OCI-LY1 (cell line): ENCODE measurements at regions not wholly inside any gene's neighbourhood (a gene's known extent, or its start where the extent isn't known, plus 50 kb on each side); places are given as distances from the start of the nearest gene placed in this dataset.

ENCODE experiments used
- H2AFZ ChIP-seq: fragments of 200-600 bp; sonication (generic), shearing (Covaris generic); 2 replicates; pipeline ENCODE4 v1.6.0; 2014; ENCODE audit warnings: antibody characterized with exemption, mild to moderate bottlenecking, low read length
- H3F3A ChIP-seq: fragments of 200-600 bp; sonication (generic), shearing (Covaris generic); 2 replicates; pipeline ENCODE4 v1.6.0; 2014; ENCODE audit warnings: mild to moderate bottlenecking, antibody characterized with exemption, low read length, moderate library complexity; ENCODE audit not compliant: insufficient read depth
- H3K27ac ChIP-seq: fragments of 200-600 bp; sonication (generic); 2 replicates; pipeline ENCODE4 v1.5.1; 2014; ENCODE audit warnings: low read length, mixed run types, mild to moderate bottlenecking, low read depth; ENCODE audit not compliant: poor library complexity, severe bottlenecking
- H3K27me3 ChIP-seq: fragments of 200-600 bp; sonication (generic); 2 replicates; pipeline ENCODE4 v1.6.0; 2014; ENCODE audit warnings: antibody characterized with exemption, mild to moderate bottlenecking, low read length, moderate library complexity; ENCODE audit not compliant: insufficient read depth
- H3K36me3 ChIP-seq: fragments of 200-600 bp; sonication (generic); 2 replicates; pipeline ENCODE4 v1.6.1; 2014; ENCODE audit warnings: mild to moderate bottlenecking, antibody characterized with exemption, low read length, moderate library complexity, mixed read lengths; ENCODE audit not compliant: insufficient read depth
- H3K4me1 ChIP-seq: fragments of 200-600 bp; sonication (generic); 2 replicates; pipeline ENCODE4 v1.5.1; 2014; ENCODE audit warnings: mild to moderate bottlenecking, low read length, moderate library complexity; ENCODE audit not compliant: insufficient read depth, severe bottlenecking
- H3K4me2 ChIP-seq: fragments of 200-600 bp; sonication (generic), shearing (Covaris generic); 2 replicates; pipeline ENCODE4 v1.6.1; 2014; ENCODE audit warnings: low read length
- H3K4me3 ChIP-seq: fragments of 200-600 bp; sonication (generic); 2 replicates; pipeline ENCODE4 v1.5.1; 2014; ENCODE audit warnings: low read length, low read depth, mild to moderate bottlenecking, mixed read lengths; ENCODE audit not compliant: poor library complexity, severe bottlenecking
- H3K79me2 ChIP-seq: fragments of 200-600 bp; shearing (Covaris generic); 2 replicates; pipeline ENCODE4 v1.6.1; 2016; ENCODE audit warnings: mixed run types, low read length, mixed read lengths; ENCODE audit not compliant: insufficient read depth
- H3K9ac ChIP-seq: fragments of 200-600 bp; sonication (generic), shearing (Covaris generic); 2 replicates; pipeline ENCODE4 v1.6.1; 2014; ENCODE audit warnings: mild to moderate bottlenecking, low read length, mixed read lengths
- H3K9me2 ChIP-seq: fragments of 200-600 bp; sonication (generic), shearing (Covaris generic); 2 replicates; pipeline ENCODE4 v1.6.1; 2014; ENCODE audit warnings: low read depth, mild to moderate bottlenecking, low read length, mixed read lengths
- H3K9me3 ChIP-seq: fragments of 200-600 bp; shearing (Covaris generic); 2 replicates; pipeline ENCODE4 v1.6.1; 2014; ENCODE audit warnings: low read length, mixed read lengths
- H4K20me1 ChIP-seq: fragments of 200-600 bp; sonication (generic), shearing (Covaris generic); 2 replicates; pipeline ENCODE4 v1.6.0; 2016; ENCODE audit warnings: mild to moderate bottlenecking, low read length; ENCODE audit not compliant: insufficient read depth
- EZH2 ChIP-seq: fragments of 200-600 bp; sonication (generic), shearing (Covaris generic); IDR thresholded peaks from 2 replicates; pipeline ENCODE4 v1.8.0; 2017; ENCODE audit warnings: borderline replicate concordance, mixed run types, mild to moderate bottlenecking, antibody characterized with exemption, low read length, moderate library complexity, mixed read lengths
- TF ChIP-seq, protein P1 (sequence below): fragments of 200-600 bp; sonication (generic), shearing (Covaris generic); IDR thresholded peaks from 2 replicates; pipeline ENCODE4 v1.5.1; 2017; ENCODE audit warnings: mild to moderate bottlenecking, antibody characterized with exemption, low read length, moderate library complexity, mixed read lengths

- Histone ChIP-seq H4K20me1 (no peaks in the 10 kb centered on the region), H3K4me1 (no peaks in the 10 kb centered on the region), H3K9ac (no peak overlapping the region), H3K4me3 (no peak overlapping the region), H3K4me2 (no peak overlapping the region), H3K9me3 (no peaks in the 10 kb centered on the region), H3K27ac (no peak overlapping the region), H3K79me2 (no peaks in the 10 kb centered on the region), H3K27me3 (no peaks in the 10 kb centered on the region), H2AFZ (no peak overlapping the region), H3K36me3 (no peaks in the 10 kb centered on the region), H3F3A (no peaks in the 10 kb centered on the region), H3K9me2 (no peaks in the 10 kb centered on the region)
- TF ChIP-seq EZH2 = no peak
- TF ChIP-seq, protein P1, sequence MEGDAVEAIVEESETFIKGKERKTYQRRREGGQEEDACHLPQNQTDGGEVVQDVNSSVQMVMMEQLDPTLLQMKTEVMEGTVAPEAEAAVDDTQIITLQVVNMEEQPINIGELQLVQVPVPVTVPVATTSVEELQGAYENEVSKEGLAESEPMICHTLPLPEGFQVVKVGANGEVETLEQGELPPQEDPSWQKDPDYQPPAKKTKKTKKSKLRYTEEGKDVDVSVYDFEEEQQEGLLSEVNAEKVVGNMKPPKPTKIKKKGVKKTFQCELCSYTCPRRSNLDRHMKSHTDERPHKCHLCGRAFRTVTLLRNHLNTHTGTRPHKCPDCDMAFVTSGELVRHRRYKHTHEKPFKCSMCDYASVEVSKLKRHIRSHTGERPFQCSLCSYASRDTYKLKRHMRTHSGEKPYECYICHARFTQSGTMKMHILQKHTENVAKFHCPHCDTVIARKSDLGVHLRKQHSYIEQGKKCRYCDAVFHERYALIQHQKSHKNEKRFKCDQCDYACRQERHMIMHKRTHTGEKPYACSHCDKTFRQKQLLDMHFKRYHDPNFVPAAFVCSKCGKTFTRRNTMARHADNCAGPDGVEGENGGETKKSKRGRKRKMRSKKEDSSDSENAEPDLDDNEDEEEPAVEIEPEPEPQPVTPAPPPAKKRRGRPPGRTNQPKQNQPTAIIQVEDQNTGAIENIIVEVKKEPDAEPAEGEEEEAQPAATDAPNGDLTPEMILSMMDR = no peak
Observed at GRCh38 chr4:110365761-110366160, 110.2 kb upstream of the ENPEP start.

- H3K27me3 ChIP-seq = no peaks in the 10 kb centered on the region
- H3K9me3 ChIP-seq = no peaks in the 10 kb centered on the region
- H3K79me2 ChIP-seq = no peaks in the 10 kb centered on the region
- H3F3A ChIP-seq = no peaks in the 10 kb centered on the region
- no peaks in the 10 kb centered on the region for H3K36me3 ChIP-seq
- H3K4me1 ChIP-seq = no peaks in the 10 kb centered on the region
- no peak overlapping the region for H2AFZ ChIP-seq
- H4K20me1 ChIP-seq = no peaks in the 10 kb centered on the region
- no peak overlapping the region for H3K9ac ChIP-seq
- H3K4me2 ChIP-seq = no peak overlapping the region
- no peaks in the 10 kb centered on the region for H3K9me2 ChIP-seq
- H3K4me3 ChIP-seq = no peak overlapping the region
- TF ChIP-seq EZH2 = no peak
- TF ChIP-seq, protein P1 = no peak
- no peak overlapping the region for H3K27ac ChIP-seq
Observed at GRCh38 chr4:110364911-110365520, 110.9 kb upstream of the ENPEP start.

DNA sequence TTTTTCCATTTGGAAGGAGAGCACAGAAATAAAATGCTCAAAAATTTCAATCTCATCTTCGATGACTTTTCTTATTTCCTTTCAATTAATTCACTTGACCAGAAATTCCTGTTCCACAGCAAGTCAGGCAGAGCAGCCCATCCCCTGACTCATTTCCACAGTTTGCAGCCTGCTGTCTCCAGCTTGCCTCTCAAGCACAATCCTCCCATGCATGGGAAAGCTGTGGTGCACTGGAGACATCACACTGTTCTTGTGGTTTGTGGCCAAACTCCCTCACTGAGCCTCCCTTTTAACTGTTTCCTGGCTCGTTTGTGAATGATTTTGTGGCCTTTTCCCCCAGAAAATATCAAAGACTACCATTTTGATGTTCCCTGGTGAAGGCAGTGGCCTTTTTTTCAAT, 114.0 kb upstream of the ENPEP start:
- TF ChIP-seq EZH2 = no peak
- no peak overlapping the region for H3K4me3 ChIP-seq
- H3K27ac ChIP-seq = no peak overlapping the region

GRCh38 chr4:110359076-110359475, 116.9 kb upstream of the ENPEP start:
- Histone ChIP-seq H3K4me3 (no peak overlapping the region), H3K36me3 (no peaks in the 10 kb centered on the region), H3F3A (no peaks in the 10 kb centered on the region), H3K9me2 (no peaks in the 10 kb centered on the region), H3K4me1 (no peaks in the 10 kb centered on the region), H3K4me2 (no peak overlapping the region), H4K20me1 (no peaks in the 10 kb centered on the region), H3K79me2 (no peaks in the 10 kb centered on the region), H2AFZ (no peak overlapping the region), H3K27ac (no peak overlapping the region), H3K9me3 (no peaks in the 10 kb centered on the region), H3K27me3 (no peaks in the 10 kb centered on the region), H3K9ac (no peak overlapping the region)
- TF ChIP-seq EZH2 = no peak
- TF ChIP-seq, protein P1 = no peak

More for the DNA sequence above, 114.0 kb upstream of the ENPEP start:
- Histone ChIP-seq H2AFZ (no peak overlapping the region), H3K27me3 (no peaks in the 10 kb centered on the region), H3K9ac (no peak overlapping the region), H3K36me3 (no peaks in the 10 kb centered on the region), H3K79me2 (no peaks in the 10 kb centered on the region), H4K20me1 (no peaks in the 10 kb centered on the region), H3F3A (no peaks in the 10 kb centered on the region), H3K9me3 (no peaks in the 10 kb centered on the region), H3K4me1 (no peaks in the 10 kb centered on the region), H3K9me2 (no peaks in the 10 kb centered on the region), H3K4me2 (no peak overlapping the region)
